Endothelial cell (in vitro differentiated cells): ENCODE measurements at regions not wholly inside any gene's neighbourhood (a gene's known extent, or its start where the extent isn't known, plus 50 kb on each side); places are given as distances from the start of the nearest gene placed in this dataset.

Source experiments
- DNase-seq: peaks from one replicate; pipeline ENCODE4 v3.0.0; 2021; ENCODE audit warnings: low spot score
- H3K27ac Mint-ChIP-seq: one replicate; pipeline ENCODE4 v1.8.0; 2021; ENCODE audit warnings: mixed read lengths, inconsistent platforms; ENCODE audit not compliant: unreplicated experiment
- H3K27me3 Mint-ChIP-seq: one replicate; pipeline ENCODE4 v1.8.0; 2021; ENCODE audit warnings: mild to moderate bottlenecking, moderate library complexity, mixed read lengths, inconsistent platforms; ENCODE audit not compliant: unreplicated experiment
- H3K36me3 Mint-ChIP-seq: one replicate; pipeline ENCODE4 v1.8.0; 2021; ENCODE audit warnings: mild to moderate bottlenecking, low read depth, mixed read lengths, inconsistent platforms; ENCODE audit not compliant: unreplicated experiment
- H3K4me1 Mint-ChIP-seq: one replicate; pipeline ENCODE4 v1.8.0; 2021; ENCODE audit warnings: mild to moderate bottlenecking, mixed read lengths, inconsistent platforms; ENCODE audit not compliant: unreplicated experiment
- H3K4me3 Mint-ChIP-seq: one replicate; pipeline ENCODE4 v1.8.0; 2021; ENCODE audit warnings: mild to moderate bottlenecking, mixed read lengths, inconsistent platforms; ENCODE audit not compliant: unreplicated experiment
- H3K9me3 Mint-ChIP-seq: one replicate; pipeline ENCODE4 v1.8.0; 2021; ENCODE audit warnings: mixed read lengths, inconsistent platforms; ENCODE audit not compliant: unreplicated experiment
- TF ChIP-seq, protein P1 (sequence below): fragments of 200-600 bp; sonication (generic); IDR thresholded peaks from one replicate; pipeline ENCODE4 v1.5.0; 2021; ENCODE audit warnings: antibody characterized with exemption; ENCODE audit not compliant: unreplicated experiment

DNA sequence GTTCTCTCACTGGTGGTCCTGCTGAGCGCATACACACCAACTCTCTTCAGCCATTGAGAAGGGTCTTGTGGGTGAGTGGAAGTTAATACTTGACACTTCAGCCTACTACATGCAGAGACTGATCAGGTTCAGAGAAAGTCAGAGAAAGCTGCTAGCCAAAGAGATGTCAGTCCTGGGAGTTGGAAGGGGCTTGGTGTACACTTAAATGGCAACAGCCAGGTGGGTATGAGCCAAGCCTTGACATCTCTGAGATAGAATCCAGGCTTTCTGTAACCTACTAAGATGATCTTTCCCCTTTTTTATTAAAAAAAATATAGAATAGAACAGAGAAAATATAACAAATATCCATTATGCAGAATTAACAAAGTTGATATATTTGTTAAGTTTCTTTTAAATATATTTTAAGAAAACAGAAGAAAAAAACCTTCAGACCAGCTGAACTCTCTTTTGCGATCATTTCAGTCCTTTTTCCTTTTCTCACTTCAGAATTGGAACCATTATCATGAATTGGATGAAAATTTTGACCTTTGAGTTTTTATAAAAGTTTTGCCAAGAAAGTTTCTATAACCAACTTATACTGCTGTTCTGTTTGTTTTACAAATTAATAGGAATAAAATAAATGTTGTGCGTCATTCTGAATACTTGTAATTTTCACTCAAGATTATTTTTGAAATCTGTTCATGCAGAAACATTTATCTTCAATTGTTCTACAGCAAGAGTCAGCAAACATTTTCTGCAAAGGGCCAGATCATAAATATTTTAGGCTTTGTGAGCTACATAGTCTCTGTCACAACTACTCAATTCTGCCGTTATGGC, 153.0 kb downstream of the RFC3 start:
- no peak for DNase-seq
- Mint-ChIP-seq H3K27me3 (no peaks in the 10 kb centered on the region), H3K36me3 (no peaks in the 10 kb centered on the region), H3K27ac (no peak overlapping the region), H3K9me3 (no peaks in the 10 kb centered on the region), H3K4me3 (no peak overlapping the region), H3K4me1 (no peaks in the 10 kb centered on the region)
- TF ChIP-seq, protein P1, sequence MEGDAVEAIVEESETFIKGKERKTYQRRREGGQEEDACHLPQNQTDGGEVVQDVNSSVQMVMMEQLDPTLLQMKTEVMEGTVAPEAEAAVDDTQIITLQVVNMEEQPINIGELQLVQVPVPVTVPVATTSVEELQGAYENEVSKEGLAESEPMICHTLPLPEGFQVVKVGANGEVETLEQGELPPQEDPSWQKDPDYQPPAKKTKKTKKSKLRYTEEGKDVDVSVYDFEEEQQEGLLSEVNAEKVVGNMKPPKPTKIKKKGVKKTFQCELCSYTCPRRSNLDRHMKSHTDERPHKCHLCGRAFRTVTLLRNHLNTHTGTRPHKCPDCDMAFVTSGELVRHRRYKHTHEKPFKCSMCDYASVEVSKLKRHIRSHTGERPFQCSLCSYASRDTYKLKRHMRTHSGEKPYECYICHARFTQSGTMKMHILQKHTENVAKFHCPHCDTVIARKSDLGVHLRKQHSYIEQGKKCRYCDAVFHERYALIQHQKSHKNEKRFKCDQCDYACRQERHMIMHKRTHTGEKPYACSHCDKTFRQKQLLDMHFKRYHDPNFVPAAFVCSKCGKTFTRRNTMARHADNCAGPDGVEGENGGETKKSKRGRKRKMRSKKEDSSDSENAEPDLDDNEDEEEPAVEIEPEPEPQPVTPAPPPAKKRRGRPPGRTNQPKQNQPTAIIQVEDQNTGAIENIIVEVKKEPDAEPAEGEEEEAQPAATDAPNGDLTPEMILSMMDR = no peak

DNA sequence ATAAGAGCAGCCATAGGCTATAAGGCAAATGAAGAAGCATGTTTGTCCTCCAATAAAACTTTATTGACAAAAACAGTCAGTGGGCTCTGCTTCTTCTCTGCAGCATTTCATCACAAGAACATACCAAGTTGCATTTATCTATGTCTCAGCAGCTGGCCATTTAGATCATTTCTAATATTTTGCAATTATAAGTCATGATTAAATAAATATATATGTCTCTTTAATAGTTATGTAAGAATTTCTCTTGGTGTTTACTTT, 153.5 kb downstream of the RFC3 start:
- H3K9me3 Mint-ChIP-seq = no peaks in the 10 kb centered on the region
- no peaks in the 10 kb centered on the region for H3K36me3 Mint-ChIP-seq
- no peaks in the 10 kb centered on the region for H3K4me1 Mint-ChIP-seq
- DNase-seq = no peak
- H3K27ac Mint-ChIP-seq = no peak overlapping the region
- H3K4me3 Mint-ChIP-seq = no peak overlapping the region
- TF ChIP-seq, protein P1 = no peak
- H3K27me3 Mint-ChIP-seq = no peaks in the 10 kb centered on the region

DNA sequence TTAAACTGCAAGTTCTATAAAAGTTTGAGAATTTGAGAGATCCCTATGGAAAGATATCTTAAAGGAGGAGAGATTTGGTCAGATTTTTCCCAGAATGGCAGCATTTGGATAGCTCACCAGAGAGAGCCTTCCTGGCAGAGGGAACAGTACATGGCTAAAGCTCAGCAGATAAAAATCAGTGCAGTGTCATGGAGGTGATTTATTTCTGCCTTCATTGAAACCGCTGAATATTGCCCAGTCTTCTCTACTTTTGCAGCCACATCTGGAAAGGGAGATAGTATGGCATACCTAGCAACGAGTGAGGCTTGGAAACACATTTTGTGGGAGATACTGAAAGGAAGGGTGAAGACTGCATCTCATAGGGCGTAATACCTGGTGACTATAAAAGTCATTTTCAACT, 155.2 kb downstream of the RFC3 start:
- TF ChIP-seq, protein P1 = no peak
- Mint-ChIP-seq H3K4me3 (no peak overlapping the region), H3K27me3 (no peaks in the 10 kb centered on the region), H3K4me1 (no peaks in the 10 kb centered on the region), H3K27ac (no peak overlapping the region), H3K9me3 (no peaks in the 10 kb centered on the region), H3K36me3 (no peaks in the 10 kb centered on the region)
- no peak for DNase-seq

DNA sequence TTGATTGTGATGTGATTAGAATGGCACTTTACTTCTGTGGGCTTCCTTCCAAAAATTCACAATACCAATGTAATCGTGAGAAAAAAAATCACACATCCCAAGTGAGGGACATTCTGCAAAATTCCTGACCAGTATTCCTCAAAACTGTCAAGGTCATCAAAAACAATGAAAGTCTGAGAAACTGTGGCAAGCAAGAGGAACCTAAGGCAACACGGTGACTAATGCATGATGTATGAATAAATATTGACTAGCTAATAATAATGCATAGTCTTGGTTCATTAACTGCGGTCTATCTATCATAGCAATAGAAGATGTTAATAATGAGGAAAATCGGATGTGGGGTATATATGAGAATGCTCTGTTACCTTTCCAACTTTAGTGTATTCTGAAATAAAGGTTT, 159.0 kb downstream of the RFC3 start:
- Mint-ChIP-seq H3K4me1 (no peaks in the 10 kb centered on the region), H3K27me3 (no peaks in the 10 kb centered on the region), H3K4me3 (no peak overlapping the region), H3K27ac (no peak overlapping the region), H3K9me3 (no peaks in the 10 kb centered on the region), H3K36me3 (no peaks in the 10 kb centered on the region)
- no peak for DNase-seq
- TF ChIP-seq, protein P1 = no peak

DNA sequence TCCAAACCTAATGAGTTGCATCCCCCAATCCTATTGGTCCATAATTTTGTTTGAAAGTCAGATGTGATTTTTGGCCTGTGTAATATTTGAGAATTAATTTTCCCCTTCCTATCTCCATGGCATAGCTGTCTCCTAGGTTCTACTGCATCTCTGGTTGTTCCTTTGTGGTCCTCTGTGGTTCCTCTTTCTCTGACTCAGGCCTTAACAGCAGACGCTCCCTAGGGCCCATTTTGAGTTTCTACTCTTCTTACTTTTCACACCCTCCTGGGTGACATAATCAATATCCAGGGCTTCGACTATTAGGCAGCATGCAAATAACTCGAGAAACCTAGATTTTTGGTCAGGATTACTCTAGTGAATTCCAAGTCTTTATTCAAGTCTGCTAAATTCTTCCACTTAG, 160.7 kb downstream of the RFC3 start:
- no peak for DNase-seq
- no peak overlapping the region for H3K27ac Mint-ChIP-seq
- H3K27me3 Mint-ChIP-seq = no peaks in the 10 kb centered on the region
- TF ChIP-seq, protein P1 = no peak
- no peaks in the 10 kb centered on the region for H3K9me3 Mint-ChIP-seq
- no peaks in the 10 kb centered on the region for H3K4me1 Mint-ChIP-seq
- no peak overlapping the region for H3K4me3 Mint-ChIP-seq
- no peaks in the 10 kb centered on the region for H3K36me3 Mint-ChIP-seq
